Activated CD8-positive, alpha-beta memory T cell treated with anti-CD3 and anti-CD28 coated beads for 36 hours (primary cell): ENCODE measurements at regions not wholly inside any gene's neighbourhood (a gene's known extent, or its start where the extent isn't known, plus 50 kb on each side); places are given as distances from the start of the nearest gene placed in this dataset.
"Not testable (repeated sequence)": the region's sequence is repeated elsewhere in the genome, so short reads cannot be mapped to it uniquely, and the experiment has no call there.

Experiments
- CTCF ChIA-PET: fragments of 350-600 bp; sonication (Branson Sonifier 250); formaldehyde crosslinking; loops from one replicate; lab custom pipeline; 2021; ENCODE audit warnings: antibody characterized with exemption; lab: Charles Lee
- POLR2A ChIA-PET: fragments of 350-600 bp; sonication (Branson Sonifier 250); formaldehyde crosslinking; loops from one replicate; lab custom pipeline; 2021; ENCODE audit warnings: antibody characterized with exemption; lab: Charles Lee

DNA sequence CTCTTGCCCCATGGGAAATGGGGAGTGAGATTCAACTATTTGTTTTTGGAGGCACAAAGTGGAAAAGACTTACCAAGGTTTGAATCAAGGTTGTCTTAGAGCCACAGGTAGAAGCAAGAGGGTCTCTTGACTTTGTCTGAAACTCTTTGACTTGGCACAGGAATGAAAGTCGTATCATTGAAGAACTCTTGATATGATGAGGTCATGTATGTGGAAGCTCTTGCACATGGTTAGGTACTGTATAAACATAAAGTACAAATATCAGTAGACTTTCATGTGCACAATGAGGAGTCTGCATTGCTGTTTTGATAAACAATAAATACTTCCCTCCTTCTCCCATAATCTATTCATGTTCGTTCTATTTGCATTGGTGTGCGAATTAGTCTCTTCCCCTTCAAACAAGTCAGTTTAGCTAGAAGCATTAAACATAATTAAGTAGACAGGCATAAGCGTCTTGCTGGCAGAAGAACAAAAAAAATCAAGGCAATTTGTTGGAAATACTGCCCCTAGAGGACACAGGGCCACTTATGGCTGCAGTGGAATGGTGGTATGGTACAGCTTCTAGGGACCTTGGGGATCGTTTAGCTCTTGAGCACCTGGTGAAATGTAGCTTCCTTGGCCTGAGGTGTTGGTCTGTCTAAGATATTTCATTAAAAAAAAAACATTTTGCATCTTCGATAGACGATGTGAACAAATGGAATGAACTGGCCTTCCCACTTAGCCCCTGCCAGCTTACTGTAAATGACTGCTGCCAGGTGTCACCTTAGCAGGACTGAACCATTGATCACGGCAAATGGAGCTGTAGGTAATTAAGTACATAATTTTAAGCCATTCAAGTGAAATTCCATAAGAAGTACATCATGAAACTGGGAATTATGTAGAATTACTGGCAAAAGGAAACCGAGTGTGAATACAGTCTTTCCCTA is 218.0 kb upstream of the GALNT2 start:
- POLR2A ChIA-PET: no interaction called here
- CTCF ChIA-PET: interaction anchor here (0.8 to 1.6 kb wide), 3 partner anchors 40 to 427 kb away, joined by 3 read pairs; no protein-coding TSS in a partner anchor

DNA sequence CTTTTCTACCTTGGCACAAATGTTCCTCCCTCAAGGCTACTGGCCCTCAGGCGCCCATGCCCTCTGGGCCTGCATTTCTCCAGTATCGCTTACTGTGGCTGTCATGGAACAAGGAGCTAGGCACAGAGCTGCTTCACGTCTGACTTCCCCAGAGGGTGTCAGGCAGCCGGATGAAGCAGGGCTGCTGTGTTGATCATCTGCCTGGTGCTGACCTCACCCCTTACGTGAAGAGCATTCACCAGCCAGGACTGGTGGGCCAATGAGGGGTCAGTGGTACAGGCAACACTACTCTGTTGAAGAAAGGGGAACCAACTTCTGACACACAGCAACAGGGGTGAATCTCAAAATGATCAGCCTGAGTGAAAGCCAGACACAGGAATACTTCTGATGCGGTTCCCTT is 215.5 kb upstream of the GALNT2 start:
- POLR2A ChIA-PET: no interaction called here
- CTCF ChIA-PET: no interaction called here

- ChIA-PET POLR2A (no interaction called here), CTCF (no interaction called here)
Measured at GRCh38 chr1:229853751-229854150, 213.3 kb upstream of the GALNT2 start.

- ChIA-PET POLR2A (no interaction called here), CTCF (no interaction called here)
Measured at GRCh38 chr1:229854620-229855019, 212.4 kb upstream of the GALNT2 start.

DNA sequence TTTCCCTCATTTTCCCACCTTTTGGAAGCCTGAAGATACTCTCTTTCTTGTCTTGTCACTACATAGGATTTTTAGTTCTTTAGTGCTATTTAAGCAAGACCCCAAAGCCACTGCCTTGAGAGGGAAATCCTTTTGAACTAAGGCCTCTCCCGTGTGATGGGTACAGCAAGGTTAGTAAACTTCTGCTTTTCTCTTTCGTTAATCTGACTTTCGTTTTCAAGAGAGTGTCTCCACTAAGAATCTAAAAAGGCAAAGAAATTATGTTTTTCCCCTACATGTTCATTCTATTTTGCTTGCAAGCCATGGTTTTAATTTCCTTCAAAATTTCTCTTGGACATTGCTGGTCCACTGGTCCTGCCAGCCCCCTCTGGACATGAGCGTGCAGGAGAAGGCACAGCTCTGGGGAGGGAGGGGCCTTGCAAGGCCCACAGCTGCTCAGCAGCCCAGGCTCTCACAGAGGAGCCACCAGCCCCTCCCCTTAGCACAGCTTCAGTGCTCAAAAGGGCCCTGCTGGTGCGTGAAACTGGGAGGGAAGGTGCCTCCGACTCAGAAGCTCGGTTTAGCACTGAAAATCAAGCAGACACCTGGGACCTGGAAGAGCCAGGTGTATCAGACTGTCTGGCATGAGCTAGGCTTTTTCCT is 210.9 kb upstream of the GALNT2 start:
- CTCF ChIA-PET: interaction anchor here (1.2 kb wide), 1 partner anchor 450 kb away, joined by 7 read pairs; no protein-coding TSS in a partner anchor

GRCh38 chr1:229857585-229857984 is 209.5 kb upstream of the GALNT2 start:
- ChIA-PET CTCF (no interaction called here), POLR2A (no interaction called here)

More for the DNA sequence above, 210.9 kb upstream of the GALNT2 start:
- POLR2A ChIA-PET: no interaction called here

DNA sequence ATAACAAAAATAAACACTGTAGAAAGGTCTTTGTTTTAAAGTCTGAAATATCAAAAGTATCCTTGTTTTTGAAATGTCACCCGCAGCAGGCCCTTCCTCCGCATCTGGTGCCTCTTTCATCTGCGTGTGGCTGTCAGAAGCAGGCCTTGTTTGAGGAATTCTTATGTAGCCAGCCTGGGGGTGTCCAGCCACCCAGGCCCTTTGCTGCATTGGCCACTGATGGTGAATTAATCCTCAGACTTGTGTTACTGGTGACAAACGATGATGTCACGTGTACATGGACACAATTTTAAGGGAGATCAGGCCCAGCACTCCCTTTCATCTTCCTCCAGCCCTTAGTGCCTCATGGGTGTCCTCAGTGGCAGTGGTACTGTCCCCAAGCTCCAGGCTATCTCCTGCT is 208.0 kb upstream of the GALNT2 start:
- CTCF ChIA-PET: no interaction called here
- POLR2A ChIA-PET: no interaction called here

DNA sequence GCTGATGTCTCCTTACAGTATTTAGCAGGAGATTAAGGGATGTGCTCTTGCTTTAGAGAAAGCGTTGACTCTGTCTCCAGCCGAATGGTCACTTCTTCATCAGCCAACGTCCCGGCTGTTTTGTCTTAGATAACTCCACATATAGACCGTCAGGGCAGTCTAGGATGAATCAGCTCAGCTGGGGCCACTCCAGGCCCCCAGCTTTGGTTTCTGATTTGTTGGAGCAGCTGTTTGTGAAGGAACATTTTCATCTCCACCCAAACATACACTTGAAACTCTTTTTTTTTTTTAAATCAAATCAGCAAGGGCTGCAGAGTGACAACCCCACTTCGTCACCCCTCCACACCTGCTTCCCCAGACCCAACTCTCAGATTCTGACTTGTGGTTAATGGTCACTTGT is 206.1 kb upstream of the GALNT2 start:
- CTCF ChIA-PET: no interaction called here

DNA sequence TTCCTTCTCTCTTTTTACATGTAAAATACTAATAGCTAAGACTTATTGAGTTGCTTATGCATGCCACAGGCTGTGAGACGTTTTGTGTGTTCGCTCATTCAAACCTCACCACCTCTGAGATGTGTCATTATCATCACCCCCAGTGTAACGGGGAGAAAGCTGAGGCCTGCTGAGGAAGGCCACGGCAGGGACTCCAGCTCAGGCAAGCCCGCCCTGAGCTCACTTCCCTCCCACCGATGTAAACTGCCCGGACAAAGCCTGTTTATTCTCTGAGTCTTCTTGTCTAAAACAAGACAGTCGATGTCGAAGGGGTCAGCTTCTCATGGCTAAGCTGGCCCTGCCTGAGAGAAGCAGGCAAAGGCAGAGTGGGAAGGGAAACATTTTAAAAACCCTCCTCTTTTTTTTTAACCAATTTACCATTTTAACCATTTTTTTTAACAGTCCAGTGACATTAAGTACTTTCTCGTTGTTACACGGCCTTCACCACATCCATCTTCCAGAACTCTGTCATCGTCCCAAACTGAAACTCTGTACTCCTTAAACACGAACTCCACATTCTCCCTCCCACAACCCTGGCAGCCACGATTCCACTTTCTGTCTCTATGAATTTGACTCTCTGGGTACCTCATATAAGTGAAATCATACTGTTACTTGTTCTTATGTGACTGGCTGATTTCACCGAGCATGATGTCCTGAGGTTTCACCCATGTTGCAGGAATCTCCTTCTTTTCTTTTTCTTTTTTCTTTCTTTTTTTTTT is 204.8 kb upstream of the GALNT2 start:
- POLR2A ChIA-PET: no interaction called here

More for the DNA sequence above, 206.1 kb upstream of the GALNT2 start:
- POLR2A ChIA-PET: no interaction called here

DNA sequence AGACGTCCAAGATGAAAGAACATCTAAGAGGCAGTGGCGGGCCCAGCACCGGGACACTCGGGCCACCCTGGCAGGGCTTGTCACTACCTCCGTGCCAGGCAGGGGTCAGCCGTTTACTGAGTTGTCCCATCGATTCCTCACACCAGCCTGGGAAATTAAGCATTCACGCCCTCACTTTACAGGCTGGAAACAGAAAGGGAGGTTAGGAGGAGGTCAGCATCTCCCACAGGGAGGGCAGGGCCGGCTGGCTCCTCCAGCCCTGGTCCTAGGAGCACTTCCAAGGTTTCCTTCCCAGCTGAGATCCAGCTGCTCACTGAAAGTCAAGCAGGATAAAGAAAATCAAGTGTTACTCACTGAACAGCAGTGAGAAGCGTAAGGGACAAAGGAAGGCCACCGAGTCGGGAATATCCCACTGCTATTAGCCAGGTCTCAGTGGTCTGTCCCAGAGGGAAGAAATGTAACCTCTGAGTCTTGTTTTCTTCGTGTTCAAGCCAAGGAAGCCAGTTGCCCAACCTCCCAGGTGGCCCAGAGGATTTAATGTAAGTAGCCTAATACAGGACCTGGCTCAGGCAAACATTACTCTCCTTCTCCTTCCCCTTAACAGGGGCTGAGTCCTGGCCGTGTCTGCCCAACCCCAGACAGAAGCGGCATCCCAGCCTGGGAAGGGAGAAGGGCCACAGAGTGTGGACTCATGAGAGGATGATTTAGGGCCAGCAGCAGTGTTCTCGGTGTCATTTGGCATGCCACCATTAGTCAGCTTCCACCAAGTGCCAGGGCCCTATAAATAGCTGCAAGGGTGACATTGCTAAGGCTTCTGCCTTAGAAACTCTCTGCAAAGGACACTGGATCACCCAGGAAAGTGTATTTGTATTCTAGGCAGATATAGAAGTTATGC is 203.1 kb upstream of the GALNT2 start:
- ChIA-PET POLR2A (no interaction called here), CTCF (no interaction called here)

More for the DNA sequence above, 204.8 kb upstream of the GALNT2 start:
- CTCF ChIA-PET: no interaction called here

DNA sequence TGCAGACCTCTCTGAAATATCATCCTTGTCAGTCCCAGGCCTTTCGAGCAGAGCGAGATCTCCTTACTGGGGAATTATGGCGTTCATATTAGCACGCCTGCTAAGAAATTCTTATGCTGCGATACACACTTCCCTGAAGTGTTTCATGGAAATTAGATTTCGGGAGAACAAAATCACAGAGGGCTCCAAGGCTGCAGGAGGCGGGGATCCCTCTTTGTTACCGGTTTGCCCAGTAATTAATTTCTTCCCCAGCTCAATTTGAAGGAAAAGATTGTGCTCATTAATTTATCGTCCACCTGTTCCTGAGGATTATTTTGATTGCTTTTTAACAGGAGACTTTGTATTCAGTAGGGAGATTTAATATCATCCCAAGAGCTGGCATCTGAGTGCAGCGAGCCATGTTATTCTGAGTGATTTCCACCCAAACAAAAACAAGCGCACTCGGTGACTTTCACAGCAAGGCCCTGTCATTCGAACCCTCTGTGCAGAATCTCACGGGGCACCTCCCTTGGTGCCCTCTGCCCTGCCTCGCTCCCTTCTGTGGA is 202.3 kb upstream of the GALNT2 start:
- POLR2A ChIA-PET: no interaction called here

DNA sequence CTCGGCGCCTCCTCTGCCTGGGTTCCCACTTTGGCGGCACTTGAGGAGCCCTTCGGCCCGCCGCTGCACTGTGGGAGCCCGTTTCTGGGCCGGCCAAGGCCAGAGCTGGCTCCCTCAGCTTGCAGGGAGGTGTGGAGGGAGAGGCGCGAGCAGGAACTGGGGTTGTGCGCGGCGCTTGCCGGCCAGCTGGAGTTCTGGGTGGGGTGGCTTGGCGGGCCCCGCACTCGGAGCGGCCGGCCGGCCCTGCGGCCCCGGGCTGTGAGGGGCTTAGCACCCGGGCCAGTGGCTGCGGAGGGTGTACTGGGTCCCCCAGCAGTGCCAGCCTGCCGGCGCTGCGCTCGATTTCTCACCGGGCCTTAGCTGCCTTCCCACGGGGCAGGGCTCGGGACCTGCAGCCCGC is 201.7 kb upstream of the GALNT2 start:
- CTCF ChIA-PET, POLR2A ChIA-PET: not testable (repeated sequence)

More for the DNA sequence above, 202.3 kb upstream of the GALNT2 start:
- CTCF ChIA-PET: no interaction called here

DNA sequence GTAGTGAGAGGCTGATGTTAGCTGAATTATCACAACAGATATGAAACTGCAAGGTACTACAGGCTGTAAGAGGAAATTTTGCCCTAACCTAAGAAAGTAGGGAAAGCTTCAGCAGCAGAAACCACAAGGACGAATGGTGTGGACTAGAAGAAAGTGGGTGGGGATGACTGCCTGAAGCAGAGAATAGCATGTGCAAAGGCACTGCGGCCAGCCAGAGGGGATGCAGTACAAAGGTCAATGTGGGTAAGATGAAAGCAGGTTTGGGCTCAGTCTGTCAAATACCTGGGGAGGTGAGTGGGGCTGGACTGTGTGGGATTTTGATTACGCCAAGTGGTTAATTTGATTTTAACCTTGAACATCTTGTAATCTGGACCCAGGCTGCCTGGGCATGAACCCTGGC is 199.3 kb upstream of the GALNT2 start:
- ChIA-PET CTCF (no interaction called here), POLR2A (no interaction called here)

- CTCF ChIA-PET: no interaction called here
- POLR2A ChIA-PET: no interaction called here
Measured at GRCh38 chr1:229869240-229869639, 197.8 kb upstream of the GALNT2 start.

DNA sequence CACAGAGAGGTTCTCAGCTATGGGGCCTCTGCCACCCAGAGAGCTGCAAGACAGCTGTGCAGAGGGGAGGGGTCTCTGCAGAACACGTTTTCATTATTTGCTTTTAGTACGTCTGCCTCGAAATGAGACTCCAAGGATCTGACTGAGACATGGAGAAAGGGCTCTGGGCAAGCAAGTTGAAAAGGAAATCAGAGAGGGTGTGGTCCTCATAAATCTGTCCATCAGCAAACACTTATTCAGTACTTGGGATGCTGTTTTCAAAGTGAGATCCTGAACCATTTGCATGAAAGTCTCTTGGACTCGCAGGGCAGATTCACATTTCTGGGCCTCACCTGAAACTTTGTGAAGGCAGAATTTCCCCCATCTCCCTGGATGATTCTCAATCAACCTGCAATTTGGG is 197.4 kb upstream of the GALNT2 start:
- ChIA-PET CTCF (no interaction called here), POLR2A (no interaction called here)

DNA sequence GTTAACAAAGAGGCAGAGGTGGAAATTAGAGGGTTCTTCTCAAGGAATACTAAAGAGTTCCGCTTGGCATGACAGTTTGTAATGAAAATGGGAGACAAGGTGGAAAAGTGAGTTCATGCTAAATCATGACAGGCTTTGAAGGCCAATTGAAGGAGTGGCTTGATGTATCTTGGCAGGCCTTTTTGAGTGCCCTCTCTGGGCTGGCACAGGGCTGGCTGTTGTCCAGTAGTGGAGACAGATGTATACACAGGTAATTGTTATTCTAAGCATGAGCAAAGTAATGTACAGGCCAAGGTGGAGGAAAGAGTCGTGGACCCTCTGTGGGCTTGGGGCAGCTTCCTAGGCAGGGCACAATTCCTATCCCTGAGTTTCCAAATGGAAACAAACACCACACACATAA is 196.7 kb upstream of the GALNT2 start:
- ChIA-PET POLR2A (no interaction called here), CTCF (no interaction called here)

GRCh38 chr1:229871078-229871676 is 195.9 kb upstream of the GALNT2 start:
- CTCF ChIA-PET: no interaction called here
- POLR2A ChIA-PET: no interaction called here

DNA sequence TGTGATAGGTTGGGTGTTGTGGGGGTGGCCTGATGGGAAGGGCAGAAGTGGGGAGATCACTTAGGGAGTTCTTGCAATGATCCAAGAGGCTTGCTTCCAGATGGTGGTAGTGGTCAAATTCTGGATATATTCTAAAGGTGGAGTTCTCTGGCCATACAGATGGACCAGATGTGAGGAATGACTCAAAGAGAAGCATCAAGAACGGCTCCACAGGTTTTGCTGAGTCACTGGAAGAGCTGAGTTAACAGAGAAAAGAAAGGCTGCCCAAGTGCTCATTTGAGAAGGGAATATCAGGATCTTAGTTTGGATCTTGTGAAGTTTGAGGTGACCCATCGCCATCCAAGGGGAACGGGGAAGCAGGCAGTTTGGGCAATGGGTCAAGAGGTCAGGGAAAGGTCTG is 192.9 kb upstream of the GALNT2 start:
- CTCF ChIA-PET: no interaction called here
- POLR2A ChIA-PET: no interaction called here
